ENCODE measurements at regions not wholly inside any gene's neighbourhood (a gene's known extent, or its start where the extent isn't known, plus 50 kb on each side); places are given as distances from the start of the nearest gene placed in this dataset.

- Mint-ChIP-seq H3K36me3 (ENCODE audit: low read depth) (no peaks in the 10 kb centered on the region), H3K4me1 (ENCODE audit: low read depth) (no peaks in the 10 kb centered on the region), H3K27me3 (ENCODE audit: low read depth) (no peaks in the 10 kb centered on the region), H3K9me3 (no peaks in the 10 kb centered on the region), H3K27ac (no peak overlapping the region), H3K4me3 (no peak overlapping the region)
These were observed 566.6 kb downstream of the PSAT1 start for GRCh38 chr9:78863531-78863930.

- Mint-ChIP-seq H3K36me3 (ENCODE audit: low read depth) (no peaks in the 10 kb centered on the region), H3K27ac (no peak overlapping the region), H3K9me3 (no peaks in the 10 kb centered on the region), H3K4me3 (no peak overlapping the region), H3K4me1 (ENCODE audit: low read depth) (no peaks in the 10 kb centered on the region), H3K27me3 (ENCODE audit: low read depth) (no peaks in the 10 kb centered on the region)
These were observed 568.8 kb downstream of the PSAT1 start for GRCh38 chr9:78865737-78866136.

GRCh38 chr9:78866207-78867132, 569.5 kb downstream of the PSAT1 start:
- no peaks in the 10 kb centered on the region for H3K27me3 Mint-ChIP-seq (ENCODE audit: low read depth)
- H3K36me3 Mint-ChIP-seq (ENCODE audit: low read depth), result no peaks in the 10 kb centered on the region
- no peak overlapping the region for H3K27ac Mint-ChIP-seq
- H3K4me1 Mint-ChIP-seq (ENCODE audit: low read depth), result no peaks in the 10 kb centered on the region
- H3K4me3 Mint-ChIP-seq, result no peak overlapping the region
- H3K9me3 Mint-ChIP-seq, result no peaks in the 10 kb centered on the region

GRCh38 chr9:78871086-78871451, 574.1 kb downstream of the PSAT1 start:
- no peaks in the 10 kb centered on the region for H3K27me3 Mint-ChIP-seq (ENCODE audit: low read depth)

GRCh38 chr9:78871452-78872331, 574.8 kb downstream of the PSAT1 start:
- Mint-ChIP-seq H3K4me1 (ENCODE audit: low read depth) (no peaks in the 10 kb centered on the region), H3K27ac (no peak overlapping the region), H3K9me3 (no peaks in the 10 kb centered on the region), H3K36me3 (ENCODE audit: low read depth) (no peaks in the 10 kb centered on the region), H3K27me3 (ENCODE audit: low read depth) (no peaks in the 10 kb centered on the region), H3K4me3 (no peak overlapping the region)

More at GRCh38 chr9:78871086-78871451, 574.1 kb downstream of the PSAT1 start:
- Mint-ChIP-seq H3K9me3 (no peaks in the 10 kb centered on the region), H3K36me3 (ENCODE audit: low read depth) (no peaks in the 10 kb centered on the region), H3K27ac (no peak overlapping the region), H3K4me3 (no peak overlapping the region), H3K4me1 (ENCODE audit: low read depth) (no peaks in the 10 kb centered on the region)

GRCh38 chr9:78874061-78874460, 577.1 kb downstream of the PSAT1 start:
- Mint-ChIP-seq H3K36me3 (ENCODE audit: low read depth) (no peaks in the 10 kb centered on the region), H3K9me3 (no peaks in the 10 kb centered on the region), H3K27me3 (ENCODE audit: low read depth) (no peaks in the 10 kb centered on the region), H3K4me3 (no peak overlapping the region), H3K27ac (no peak overlapping the region), H3K4me1 (ENCODE audit: low read depth) (no peaks in the 10 kb centered on the region)

- H3K27me3 Mint-ChIP-seq (ENCODE audit: low read depth), result no peaks in the 10 kb centered on the region
- no peak overlapping the region for H3K27ac Mint-ChIP-seq
- H3K9me3 Mint-ChIP-seq, result peaks cover 4% of the 10 kb centered on the region
- no peaks in the 10 kb centered on the region for H3K36me3 Mint-ChIP-seq (ENCODE audit: low read depth)
- H3K4me1 Mint-ChIP-seq (ENCODE audit: low read depth), result no peaks in the 10 kb centered on the region
- no peak overlapping the region for H3K4me3 Mint-ChIP-seq
These were observed 582.6 kb downstream of the PSAT1 start for GRCh38 chr9:78879324-78880100.

GRCh38 chr9:78881295-78881694, 584.4 kb downstream of the PSAT1 start:
- no peaks in the 10 kb centered on the region for H3K36me3 Mint-ChIP-seq (ENCODE audit: low read depth)
- H3K27me3 Mint-ChIP-seq (ENCODE audit: low read depth), result no peaks in the 10 kb centered on the region
- no peak overlapping the region for H3K4me3 Mint-ChIP-seq
- peaks cover 4% of the 10 kb centered on the region for H3K9me3 Mint-ChIP-seq
- no peaks in the 10 kb centered on the region for H3K4me1 Mint-ChIP-seq (ENCODE audit: low read depth)
- H3K27ac Mint-ChIP-seq, result no peak overlapping the region

GRCh38 chr9:78882481-78882880, 585.6 kb downstream of the PSAT1 start:
- peaks cover 4% of the 10 kb centered on the region for H3K9me3 Mint-ChIP-seq
- no peak overlapping the region for H3K4me3 Mint-ChIP-seq
- no peaks in the 10 kb centered on the region for H3K27me3 Mint-ChIP-seq (ENCODE audit: low read depth)
- H3K36me3 Mint-ChIP-seq (ENCODE audit: low read depth), result no peaks in the 10 kb centered on the region
- H3K4me1 Mint-ChIP-seq (ENCODE audit: low read depth), result no peaks in the 10 kb centered on the region
- H3K27ac Mint-ChIP-seq, result no peak overlapping the region

- no peaks in the 10 kb centered on the region for H3K36me3 Mint-ChIP-seq (ENCODE audit: low read depth)
- H3K4me3 Mint-ChIP-seq, result no peak overlapping the region
- H3K27ac Mint-ChIP-seq, result no peak overlapping the region
- no peaks in the 10 kb centered on the region for H3K4me1 Mint-ChIP-seq (ENCODE audit: low read depth)
- H3K27me3 Mint-ChIP-seq (ENCODE audit: low read depth), result no peaks in the 10 kb centered on the region
- peaks cover 9% of the 10 kb centered on the region for H3K9me3 Mint-ChIP-seq
These were observed 587.8 kb downstream of the PSAT1 start for GRCh38 chr9:78884611-78885150.

GRCh38 chr9:78892182-78892581, 595.3 kb downstream of the PSAT1 start:
- no peak overlapping the region for H3K4me3 Mint-ChIP-seq
- peaks cover 19% of the 10 kb centered on the region for H3K9me3 Mint-ChIP-seq
- no peaks in the 10 kb centered on the region for H3K27me3 Mint-ChIP-seq (ENCODE audit: low read depth)
- H3K36me3 Mint-ChIP-seq (ENCODE audit: low read depth), result no peaks in the 10 kb centered on the region
- H3K4me1 Mint-ChIP-seq (ENCODE audit: low read depth), result no peaks in the 10 kb centered on the region
- H3K27ac Mint-ChIP-seq, result no peak overlapping the region

- no peak overlapping the region for H3K4me3 Mint-ChIP-seq
- H3K4me1 Mint-ChIP-seq (ENCODE audit: low read depth), result no peaks in the 10 kb centered on the region
- H3K27me3 Mint-ChIP-seq (ENCODE audit: low read depth), result no peaks in the 10 kb centered on the region
- peaks cover 19% of the 10 kb centered on the region for H3K9me3 Mint-ChIP-seq
- no peaks in the 10 kb centered on the region for H3K36me3 Mint-ChIP-seq (ENCODE audit: low read depth)
- H3K27ac Mint-ChIP-seq, result no peak overlapping the region
These were observed 595.8 kb downstream of the PSAT1 start for GRCh38 chr9:78892769-78893168.

- Mint-ChIP-seq H3K36me3 (ENCODE audit: low read depth) (no peaks in the 10 kb centered on the region), H3K4me3 (no peak overlapping the region), H3K9me3 (peaks cover 16% of the 10 kb centered on the region), H3K27me3 (ENCODE audit: low read depth) (no peaks in the 10 kb centered on the region), H3K27ac (no peak overlapping the region), H3K4me1 (ENCODE audit: low read depth) (no peaks in the 10 kb centered on the region)
These were observed 597.0 kb downstream of the PSAT1 start for GRCh38 chr9:78893774-78894401.

GRCh38 chr9:78896479-78896878, 599.6 kb downstream of the PSAT1 start:
- Mint-ChIP-seq H3K9me3 (peaks cover 7% of the 10 kb centered on the region), H3K27me3 (ENCODE audit: low read depth) (no peaks in the 10 kb centered on the region), H3K4me3 (no peak overlapping the region), H3K27ac (no peak overlapping the region), H3K4me1 (ENCODE audit: low read depth) (no peaks in the 10 kb centered on the region), H3K36me3 (ENCODE audit: low read depth) (no peaks in the 10 kb centered on the region)

Measured in T-helper 1 cell treated with Interleukin-12 subunit alpha and Interleukin-12 subunit beta and Interleukin-4 antibody, amounts not matched to agents 30 μg/mL and 1 μg/mL, for 36 hours (primary cell).